ENCODE measurements at regions not wholly inside any gene's neighbourhood (a gene's known extent, or its start where the extent isn't known, plus 50 kb on each side); places are given as distances from the start of the nearest gene placed in this dataset.

DNA sequence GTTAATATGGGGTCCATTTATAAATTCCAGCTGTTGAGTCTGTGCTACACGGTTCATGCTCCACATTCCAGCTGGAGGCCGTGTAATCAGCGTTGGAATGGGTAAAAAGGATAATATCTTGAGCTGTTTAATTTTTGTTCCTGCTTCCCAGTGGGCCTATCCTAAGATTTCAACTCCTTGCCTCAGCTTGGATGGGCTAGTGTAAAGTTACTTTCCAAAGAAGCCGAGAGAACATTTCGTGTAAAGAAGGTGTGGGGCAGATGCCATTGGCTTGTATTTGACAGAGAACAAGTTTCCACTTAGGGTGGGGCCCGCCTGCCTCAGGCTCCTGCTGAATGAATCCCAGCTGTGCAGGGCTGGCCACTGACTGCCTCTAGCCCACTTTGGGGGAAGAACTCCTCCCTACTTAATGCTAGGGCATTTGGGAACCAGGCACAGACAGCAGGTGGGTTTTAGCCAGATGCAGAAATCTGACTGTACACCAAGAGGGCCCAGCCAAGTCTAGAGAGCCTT, 125.9 kb upstream of the LYZL2 start:
- peaks cover 0 to 5% (median 0%) of the 10 kb centered on the region in 4 donors for H3K4me1 ChIP-seq
- peak overlapping the region in 1 of 4 donors; percentile 51 for H3K27ac ChIP-seq
- TF ChIP-seq POLR2A (IDR thresholded peaks at IDR 0.05): no peak
- TF ChIP-seq, protein P1, sequence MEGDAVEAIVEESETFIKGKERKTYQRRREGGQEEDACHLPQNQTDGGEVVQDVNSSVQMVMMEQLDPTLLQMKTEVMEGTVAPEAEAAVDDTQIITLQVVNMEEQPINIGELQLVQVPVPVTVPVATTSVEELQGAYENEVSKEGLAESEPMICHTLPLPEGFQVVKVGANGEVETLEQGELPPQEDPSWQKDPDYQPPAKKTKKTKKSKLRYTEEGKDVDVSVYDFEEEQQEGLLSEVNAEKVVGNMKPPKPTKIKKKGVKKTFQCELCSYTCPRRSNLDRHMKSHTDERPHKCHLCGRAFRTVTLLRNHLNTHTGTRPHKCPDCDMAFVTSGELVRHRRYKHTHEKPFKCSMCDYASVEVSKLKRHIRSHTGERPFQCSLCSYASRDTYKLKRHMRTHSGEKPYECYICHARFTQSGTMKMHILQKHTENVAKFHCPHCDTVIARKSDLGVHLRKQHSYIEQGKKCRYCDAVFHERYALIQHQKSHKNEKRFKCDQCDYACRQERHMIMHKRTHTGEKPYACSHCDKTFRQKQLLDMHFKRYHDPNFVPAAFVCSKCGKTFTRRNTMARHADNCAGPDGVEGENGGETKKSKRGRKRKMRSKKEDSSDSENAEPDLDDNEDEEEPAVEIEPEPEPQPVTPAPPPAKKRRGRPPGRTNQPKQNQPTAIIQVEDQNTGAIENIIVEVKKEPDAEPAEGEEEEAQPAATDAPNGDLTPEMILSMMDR (IDR thresholded peaks at IDR 0.05): no peak
- TF ChIP-seq POLR2AphosphoS5 (IDR thresholded peaks at IDR 0.05): no peak
- no peak for TF ChIP-seq EP300 (IDR thresholded peaks at IDR 0.05)
- H3K4me3 ChIP-seq: no peak overlapping the region
- DNase-seq (no peak), ATAC-seq (ENCODE audit: low FRiP score in 2 of 2) (peak in 1 of 2 donors; percentile 72)
- H3K27me3 ChIP-seq: no peaks in the 10 kb centered on the region
- WGBS, 2 donors: 64 to 68% methylated on average over 6 of the region's 6 CpGs
- no peaks in the 10 kb centered on the region for H3K36me3 ChIP-seq
- no peaks in the 10 kb centered on the region for H3K9me3 ChIP-seq

DNA sequence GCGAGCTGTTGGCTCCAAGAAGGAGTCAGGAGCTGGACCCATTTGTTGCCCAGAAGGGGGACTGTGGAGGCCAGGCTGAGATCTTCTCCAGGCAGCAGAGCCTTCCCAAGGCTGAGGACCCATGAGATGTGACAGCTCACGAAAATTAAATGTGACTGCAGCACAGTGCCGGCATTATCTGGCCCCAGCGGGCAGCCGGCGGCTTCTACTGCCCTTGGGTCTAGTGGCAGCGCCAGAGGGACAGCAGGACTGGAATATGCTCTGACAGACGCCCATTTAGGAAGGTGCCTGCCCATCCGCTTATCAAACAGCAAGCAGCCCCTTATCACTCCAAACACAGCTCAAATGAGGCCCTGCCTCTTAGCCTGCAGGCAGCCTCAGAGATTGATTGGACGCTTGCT, 122.9 kb upstream of the LYZL2 start:
- ATAC-seq (ENCODE audit: low FRiP score in 2 of 2): no peak
- H3K4me1 ChIP-seq: peaks cover 0 to 5% (median 0%) of the 10 kb centered on the region in 4 donors
- 76 to 83% methylated on average over 7 to 9 of the region's 10 CpGs for WGBS, 2 donors
- peak in 1 of 2 donors; percentile 59 for DNase-seq
- H3K9me3 ChIP-seq: no peaks in the 10 kb centered on the region
- H3K4me3 ChIP-seq: no peak overlapping the region
- no peaks in the 10 kb centered on the region for H3K36me3 ChIP-seq
- no peak overlapping the region for H3K27ac ChIP-seq
- no peak for TF ChIP-seq EP300 (IDR thresholded peaks at IDR 0.05)
- no peak for TF ChIP-seq POLR2AphosphoS5 (IDR thresholded peaks at IDR 0.05)
- TF ChIP-seq, protein P1 (IDR thresholded peaks at IDR 0.05): no peak
- no peak for TF ChIP-seq POLR2A (IDR thresholded peaks at IDR 0.05)
- no peaks in the 10 kb centered on the region for H3K27me3 ChIP-seq

DNA sequence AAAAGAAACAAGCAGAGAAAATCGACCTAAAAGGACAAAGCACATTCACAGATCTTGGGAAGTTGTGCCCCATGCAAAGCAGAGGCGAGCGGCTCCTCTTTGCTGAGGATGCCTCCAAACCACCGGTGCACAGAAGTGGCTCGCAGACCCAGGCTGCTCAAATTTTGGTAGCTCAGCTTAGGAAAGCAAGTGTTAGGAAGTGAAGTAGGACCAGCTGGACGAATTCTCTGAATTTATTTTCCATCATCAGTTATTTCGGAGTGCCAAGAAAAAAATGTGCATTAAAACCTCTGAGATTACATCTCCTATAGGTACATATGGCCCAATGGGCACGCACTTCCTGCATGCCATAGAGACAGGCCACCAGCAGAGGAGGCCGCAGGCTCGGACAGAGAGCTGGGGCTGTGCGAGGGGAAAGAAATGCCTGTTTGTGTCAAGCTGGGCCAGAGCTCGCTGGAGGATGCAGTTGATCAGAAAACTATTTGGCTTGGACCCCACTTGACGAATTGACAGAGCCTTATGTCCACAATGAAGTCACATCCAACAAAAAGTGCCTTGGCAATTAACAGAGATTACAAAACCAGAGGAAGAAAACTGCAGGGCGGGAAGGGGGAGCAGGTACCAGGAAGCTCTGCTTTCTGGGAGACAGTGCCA, 122.3 kb upstream of the LYZL2 start:
- H3K27ac ChIP-seq: no peak overlapping the region
- peak in 1 of 2 donors; percentile 88 for DNase-seq
- no peaks in the 10 kb centered on the region for H3K36me3 ChIP-seq
- no peaks in the 10 kb centered on the region for H3K9me3 ChIP-seq
- H3K4me1 ChIP-seq: peaks cover 0 to 5% (median 0%) of the 10 kb centered on the region in 4 donors
- ATAC-seq (ENCODE audit: low FRiP score in 2 of 2): peak; percentile 80 to 88
- 79 to 82% methylated on average over 14 of the region's 14 CpGs for WGBS, 2 donors
- no peak for TF ChIP-seq EP300 (IDR thresholded peaks at IDR 0.05)
- TF ChIP-seq POLR2A (IDR thresholded peaks at IDR 0.05): no peak
- TF ChIP-seq POLR2AphosphoS5 (IDR thresholded peaks at IDR 0.05): no peak
- TF ChIP-seq, protein P1 (IDR thresholded peaks at IDR 0.05): peak in 3 of 6 experiments; percentile 16 to 89 (median 31)
- no peak overlapping the region for H3K4me3 ChIP-seq
- no peaks in the 10 kb centered on the region for H3K27me3 ChIP-seq

DNA sequence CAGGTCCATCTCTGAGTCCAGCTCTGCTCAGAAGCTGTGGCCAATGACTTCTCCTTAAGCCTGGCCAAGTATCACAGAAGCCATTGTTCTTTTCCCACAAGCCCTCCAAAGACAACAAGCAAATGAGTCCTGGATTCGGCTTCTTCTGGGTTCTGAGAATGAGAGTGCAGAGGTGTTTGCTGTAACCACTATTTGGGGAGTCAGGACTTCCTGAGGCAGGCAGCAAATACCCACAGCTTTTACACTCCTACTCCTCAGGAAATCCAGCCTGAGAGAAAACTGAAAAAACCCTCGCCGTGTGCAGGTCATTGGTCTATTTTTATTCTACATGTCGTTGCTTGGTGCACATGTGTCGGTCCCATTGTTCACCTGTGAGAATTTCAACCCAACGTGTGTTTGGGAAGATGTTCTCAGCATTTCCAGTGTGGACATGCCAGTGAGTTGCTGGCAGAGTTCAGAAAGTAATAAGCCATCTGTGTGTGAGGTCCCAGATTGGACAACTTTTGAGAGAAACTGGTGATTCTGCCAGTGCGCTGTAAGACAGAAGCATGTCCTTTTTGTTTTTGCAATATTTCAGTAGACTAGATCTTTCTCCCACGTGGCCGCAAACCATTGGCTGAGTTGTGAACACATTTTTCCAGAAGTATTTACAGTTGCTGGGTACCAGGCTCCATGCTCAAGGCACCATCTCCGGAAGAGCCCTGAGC, 121.6 kb upstream of the LYZL2 start:
- no peak overlapping the region for H3K27ac ChIP-seq
- DNase-seq (no peak), ATAC-seq (ENCODE audit: low FRiP score in 2 of 2) (no peak)
- no peaks in the 10 kb centered on the region for H3K36me3 ChIP-seq
- no peak overlapping the region for H3K4me3 ChIP-seq
- no peaks in the 10 kb centered on the region for H3K27me3 ChIP-seq
- peaks cover 0 to 5% (median 0%) of the 10 kb centered on the region in 4 donors for H3K4me1 ChIP-seq
- 77% methylated on average over 10 of the region's 10 CpGs for WGBS, 2 donors
- TF ChIP-seq POLR2A (IDR thresholded peaks at IDR 0.05) (no peak), EP300 (IDR thresholded peaks at IDR 0.05) (no peak), POLR2AphosphoS5 (IDR thresholded peaks at IDR 0.05) (no peak)
- TF ChIP-seq, protein P1 (IDR thresholded peaks at IDR 0.05): no peak
- no peaks in the 10 kb centered on the region for H3K9me3 ChIP-seq
